GM12874 (cell line): ENCODE measurements at regions not wholly inside any gene's neighbourhood (a gene's known extent, or its start where the extent isn't known, plus 50 kb on each side); places are given as distances from the start of the nearest gene placed in this dataset.

Experiments
- TF ChIP-seq, protein P1 (sequence below): IDR thresholded peaks from 2 replicates; pipeline ENCODE4 v1.5.1; 2011; ENCODE audit warnings: low read depth, mild to moderate bottlenecking, control low read depth, low read length, moderate library complexity; ENCODE audit not compliant: insufficient read depth

DNA sequence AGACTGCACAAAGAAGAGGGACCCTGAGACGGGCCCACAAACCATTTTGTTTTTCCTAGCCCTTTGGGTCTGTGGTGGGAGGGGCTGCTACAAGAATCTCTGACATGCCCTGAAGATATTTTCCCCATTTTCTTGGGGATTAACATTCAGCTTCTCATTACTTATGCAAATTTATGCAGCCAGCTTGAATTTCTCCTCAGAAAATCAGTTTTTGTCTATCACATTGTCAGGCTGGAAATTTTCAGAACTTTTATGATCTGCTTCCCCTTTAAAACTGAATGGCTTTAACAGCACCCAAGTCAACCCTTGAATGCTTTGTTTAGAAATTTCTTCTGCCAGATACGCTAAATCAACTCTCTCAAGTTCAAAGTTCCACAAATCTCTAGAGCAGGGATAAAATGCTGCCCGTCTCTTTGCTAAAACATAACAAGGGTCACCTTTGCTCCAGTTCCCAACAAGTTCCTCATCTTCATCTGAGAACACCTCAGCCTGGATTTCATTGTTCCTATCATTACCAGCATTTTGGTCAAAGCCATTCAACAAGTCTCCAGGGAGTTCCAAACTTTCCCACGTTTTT, 560.0 kb upstream of the KCND2 start:
- TF ChIP-seq, protein P1, sequence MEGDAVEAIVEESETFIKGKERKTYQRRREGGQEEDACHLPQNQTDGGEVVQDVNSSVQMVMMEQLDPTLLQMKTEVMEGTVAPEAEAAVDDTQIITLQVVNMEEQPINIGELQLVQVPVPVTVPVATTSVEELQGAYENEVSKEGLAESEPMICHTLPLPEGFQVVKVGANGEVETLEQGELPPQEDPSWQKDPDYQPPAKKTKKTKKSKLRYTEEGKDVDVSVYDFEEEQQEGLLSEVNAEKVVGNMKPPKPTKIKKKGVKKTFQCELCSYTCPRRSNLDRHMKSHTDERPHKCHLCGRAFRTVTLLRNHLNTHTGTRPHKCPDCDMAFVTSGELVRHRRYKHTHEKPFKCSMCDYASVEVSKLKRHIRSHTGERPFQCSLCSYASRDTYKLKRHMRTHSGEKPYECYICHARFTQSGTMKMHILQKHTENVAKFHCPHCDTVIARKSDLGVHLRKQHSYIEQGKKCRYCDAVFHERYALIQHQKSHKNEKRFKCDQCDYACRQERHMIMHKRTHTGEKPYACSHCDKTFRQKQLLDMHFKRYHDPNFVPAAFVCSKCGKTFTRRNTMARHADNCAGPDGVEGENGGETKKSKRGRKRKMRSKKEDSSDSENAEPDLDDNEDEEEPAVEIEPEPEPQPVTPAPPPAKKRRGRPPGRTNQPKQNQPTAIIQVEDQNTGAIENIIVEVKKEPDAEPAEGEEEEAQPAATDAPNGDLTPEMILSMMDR: no peak

DNA sequence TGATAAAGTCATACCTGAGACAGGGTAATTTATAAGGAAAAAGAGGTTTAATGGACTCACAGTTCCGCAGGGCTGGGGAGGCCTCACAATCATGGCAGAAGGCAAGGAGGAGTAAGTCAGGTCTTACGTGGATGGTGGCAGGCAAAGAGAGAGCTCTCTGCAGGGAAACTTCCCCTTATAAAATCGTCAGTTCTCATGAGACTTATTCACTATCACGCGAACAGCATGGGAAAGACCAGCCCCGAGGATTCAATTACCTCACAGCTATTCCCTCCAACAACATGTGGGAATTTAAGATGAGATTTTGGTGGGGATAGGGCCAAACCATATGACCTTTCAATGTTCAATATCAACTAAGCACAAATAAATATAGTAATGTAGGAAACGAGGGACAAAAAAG, 559.4 kb upstream of the KCND2 start:
- TF ChIP-seq, protein P1: no peak

DNA sequence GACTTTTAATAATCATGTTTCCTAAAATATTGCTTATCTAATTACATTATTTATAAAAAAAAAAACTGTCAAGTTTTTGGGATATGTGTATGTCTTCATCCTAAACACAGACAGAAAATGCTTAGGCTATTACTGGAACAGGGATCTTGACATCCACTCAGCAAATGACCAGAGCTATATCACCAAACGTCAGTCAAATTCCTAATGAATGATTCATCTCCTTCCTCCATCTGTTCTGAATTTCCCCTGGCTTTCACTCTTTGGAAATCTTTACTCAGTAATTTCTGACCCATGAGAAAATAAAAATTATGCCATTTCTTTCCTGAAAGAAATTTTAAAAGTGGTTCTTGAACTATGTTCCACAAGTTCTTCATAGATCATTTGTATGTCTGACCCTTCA, 552.4 kb upstream of the KCND2 start:
- TF ChIP-seq, protein P1: no peak

- TF ChIP-seq, protein P1: no peak
Measured at GRCh38 chr7:119724041-119724792, 548.8 kb upstream of the KCND2 start.

- TF ChIP-seq, protein P1: no peak
Measured at GRCh38 chr7:119733127-119733879, 539.7 kb upstream of the KCND2 start.

- TF ChIP-seq, protein P1: no peak
Measured at GRCh38 chr7:119737390-119737789, 535.6 kb upstream of the KCND2 start.

GRCh38 chr7:119748251-119748860, 524.6 kb upstream of the KCND2 start:
- TF ChIP-seq, protein P1: no peak
